ENCODE measurements at regions not wholly inside any gene's neighbourhood (a gene's known extent, or its start where the extent isn't known, plus 50 kb on each side); places are given as distances from the start of the nearest gene placed in this dataset.

- Histone ChIP-seq H2AFZ (ENCODE audit: low read depth, low read length) (no peak overlapping the region), H3K27me3 (ENCODE audit: insufficient read depth, low read length) (no peaks in the 10 kb centered on the region), H3K4me3 (ENCODE audit: low read length) (no peak overlapping the region), H3K9me3 (ENCODE audit: low read length) (no peaks in the 10 kb centered on the region), H3K36me3 (ENCODE audit: insufficient read depth, low read length) (no peaks in the 10 kb centered on the region), H3K4me1 (ENCODE audit: insufficient read depth, low read length) (no peaks in the 10 kb centered on the region)
Observed at GRCh38 chr1:105874621-105875020, 1181.9 kb upstream of the PRMT6 start.

DNA sequence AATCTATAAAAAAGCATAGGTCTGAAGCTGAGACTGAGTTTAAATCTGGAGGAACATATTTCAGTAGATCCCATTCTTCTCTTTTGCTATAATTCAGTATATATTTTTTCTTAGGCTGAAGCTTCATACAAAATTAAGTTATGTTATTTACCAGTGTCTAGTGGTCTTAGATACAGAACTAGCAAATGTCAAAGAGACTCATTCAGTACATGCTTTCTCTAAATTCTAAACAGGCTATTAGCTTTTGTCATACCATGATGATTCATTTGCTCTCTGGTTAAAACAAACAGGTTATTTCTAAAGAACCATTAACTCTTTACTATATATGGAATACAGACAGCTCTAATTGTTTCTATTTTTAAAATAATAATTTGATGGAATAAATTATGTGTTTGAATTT lies 1170.2 kb upstream of the PRMT6 start:
- Histone ChIP-seq H3K4me1 (ENCODE audit: insufficient read depth, low read length) (no peaks in the 10 kb centered on the region), H2AFZ (ENCODE audit: low read depth, low read length) (no peak overlapping the region), H3K4me3 (ENCODE audit: low read length) (no peak overlapping the region), H3K36me3 (ENCODE audit: insufficient read depth, low read length) (no peaks in the 10 kb centered on the region), H3K27me3 (ENCODE audit: insufficient read depth, low read length) (no peaks in the 10 kb centered on the region), H3K9me3 (ENCODE audit: low read length) (no peaks in the 10 kb centered on the region)

DNA sequence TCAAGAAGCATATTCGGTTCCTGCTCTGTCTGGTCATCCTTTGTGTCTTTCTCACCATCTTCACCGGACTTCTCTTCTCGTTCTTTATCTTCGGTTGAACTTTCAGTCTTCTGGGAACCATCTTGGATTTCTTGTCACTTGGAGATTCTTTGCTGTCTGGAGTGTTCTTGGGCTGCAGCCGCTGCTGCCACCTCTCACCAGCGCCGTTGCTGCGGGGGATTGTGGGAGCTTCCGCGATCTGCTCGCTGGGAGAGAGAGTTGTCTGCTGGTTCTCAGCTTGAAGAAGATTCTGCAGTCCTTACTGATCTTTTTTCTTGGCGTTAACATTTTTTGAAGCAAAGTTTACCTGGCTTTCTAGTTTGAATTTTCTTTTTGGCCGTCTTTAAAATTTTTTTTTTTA lies 1165.2 kb upstream of the PRMT6 start:
- no peak overlapping the region for H3K4me3 ChIP-seq (ENCODE audit: low read length)
- no peaks in the 10 kb centered on the region for H3K27me3 ChIP-seq (ENCODE audit: insufficient read depth, low read length)
- no peaks in the 10 kb centered on the region for H3K36me3 ChIP-seq (ENCODE audit: insufficient read depth, low read length)
- no peak overlapping the region for H2AFZ ChIP-seq (ENCODE audit: low read depth, low read length)
- no peaks in the 10 kb centered on the region for H3K9me3 ChIP-seq (ENCODE audit: low read length)
- H3K4me1 ChIP-seq (ENCODE audit: insufficient read depth, low read length): no peaks in the 10 kb centered on the region

DNA sequence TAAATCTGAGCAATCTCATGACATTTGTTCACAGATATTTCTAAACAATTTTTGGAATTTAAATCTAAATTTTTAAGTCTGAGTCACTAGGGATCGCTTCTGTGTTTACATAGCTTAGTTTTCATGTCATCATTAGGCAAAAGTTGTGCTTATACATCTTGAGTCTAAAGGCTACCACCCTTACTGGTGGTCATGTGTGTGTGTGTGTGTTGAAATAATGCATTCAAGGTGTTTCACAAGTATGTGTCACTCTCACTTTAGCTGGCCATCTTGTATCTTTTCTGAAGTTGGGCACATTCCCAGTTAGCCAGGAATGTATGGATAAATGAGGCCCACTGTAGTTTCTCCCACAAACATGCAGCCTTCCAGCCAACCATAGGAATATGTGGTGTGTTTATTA lies 1162.5 kb upstream of the PRMT6 start:
- H2AFZ ChIP-seq (ENCODE audit: low read depth, low read length): no peak overlapping the region
- H3K27me3 ChIP-seq (ENCODE audit: insufficient read depth, low read length): no peaks in the 10 kb centered on the region
- no peak overlapping the region for H3K4me3 ChIP-seq (ENCODE audit: low read length)
- no peaks in the 10 kb centered on the region for H3K36me3 ChIP-seq (ENCODE audit: insufficient read depth, low read length)
- H3K9me3 ChIP-seq (ENCODE audit: low read length): no peaks in the 10 kb centered on the region
- no peaks in the 10 kb centered on the region for H3K4me1 ChIP-seq (ENCODE audit: insufficient read depth, low read length)

DNA sequence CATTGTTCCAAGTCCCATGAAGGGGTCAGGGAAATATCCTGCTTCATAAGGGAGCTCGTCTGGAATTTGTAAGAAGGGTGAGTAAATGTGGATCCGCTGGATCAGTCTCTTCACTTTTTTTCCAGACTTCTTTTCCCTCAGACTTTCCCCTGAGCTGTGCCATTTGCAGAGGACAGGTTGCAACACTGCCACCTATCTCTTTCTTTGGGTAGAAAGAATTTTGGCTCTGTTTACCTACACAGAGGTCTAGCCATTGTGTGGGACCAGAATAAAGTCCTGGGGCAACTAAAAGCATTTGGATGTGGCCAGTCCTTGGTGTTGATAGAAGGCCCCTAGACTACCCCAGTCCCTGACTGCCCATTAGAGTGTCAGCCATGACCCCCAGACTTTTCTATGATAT lies 1146.7 kb upstream of the PRMT6 start:
- no peaks in the 10 kb centered on the region for H3K9me3 ChIP-seq (ENCODE audit: low read length)
- H2AFZ ChIP-seq (ENCODE audit: low read depth, low read length): no peak overlapping the region
- H3K4me3 ChIP-seq (ENCODE audit: low read length): no peak overlapping the region
- no peaks in the 10 kb centered on the region for H3K36me3 ChIP-seq (ENCODE audit: insufficient read depth, low read length)
- H3K4me1 ChIP-seq (ENCODE audit: insufficient read depth, low read length): no peaks in the 10 kb centered on the region
- H3K27me3 ChIP-seq (ENCODE audit: insufficient read depth, low read length): no peaks in the 10 kb centered on the region

- Histone ChIP-seq H3K4me1 (ENCODE audit: insufficient read depth, low read length) (no peaks in the 10 kb centered on the region), H3K9me3 (ENCODE audit: low read length) (no peaks in the 10 kb centered on the region), H3K4me3 (ENCODE audit: low read length) (no peak overlapping the region), H3K36me3 (ENCODE audit: insufficient read depth, low read length) (no peaks in the 10 kb centered on the region), H2AFZ (ENCODE audit: low read depth, low read length) (no peak overlapping the region), H3K27me3 (ENCODE audit: insufficient read depth, low read length) (no peaks in the 10 kb centered on the region)
Observed at GRCh38 chr1:105914403-105914802, 1142.1 kb upstream of the PRMT6 start.

DNA sequence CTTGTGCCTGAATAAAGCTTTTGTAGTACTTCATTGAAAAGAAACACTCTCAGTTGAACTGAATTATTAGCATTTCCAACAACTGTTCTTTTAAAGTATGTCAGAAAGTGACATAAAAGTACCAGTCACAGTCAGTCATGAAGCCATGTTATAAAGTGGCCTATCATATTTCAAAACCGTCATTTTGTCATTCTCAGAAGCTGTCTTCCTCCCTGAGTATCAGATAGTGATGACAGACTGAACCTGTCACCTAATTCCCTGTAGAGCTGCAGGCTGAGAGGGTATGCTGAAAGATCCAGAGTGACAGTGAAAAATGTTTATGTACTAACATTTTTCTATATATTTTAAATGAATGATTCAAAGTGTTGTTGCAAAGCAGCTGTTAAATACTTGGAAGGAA lies 1121.7 kb upstream of the PRMT6 start:
- Histone ChIP-seq H3K4me1 (ENCODE audit: insufficient read depth, low read length) (no peaks in the 10 kb centered on the region), H3K36me3 (ENCODE audit: insufficient read depth, low read length) (no peaks in the 10 kb centered on the region), H3K4me3 (ENCODE audit: low read length) (no peak overlapping the region), H2AFZ (ENCODE audit: low read depth, low read length) (no peak overlapping the region), H3K27me3 (ENCODE audit: insufficient read depth, low read length) (no peaks in the 10 kb centered on the region), H3K9me3 (ENCODE audit: low read length) (no peaks in the 10 kb centered on the region)

DNA sequence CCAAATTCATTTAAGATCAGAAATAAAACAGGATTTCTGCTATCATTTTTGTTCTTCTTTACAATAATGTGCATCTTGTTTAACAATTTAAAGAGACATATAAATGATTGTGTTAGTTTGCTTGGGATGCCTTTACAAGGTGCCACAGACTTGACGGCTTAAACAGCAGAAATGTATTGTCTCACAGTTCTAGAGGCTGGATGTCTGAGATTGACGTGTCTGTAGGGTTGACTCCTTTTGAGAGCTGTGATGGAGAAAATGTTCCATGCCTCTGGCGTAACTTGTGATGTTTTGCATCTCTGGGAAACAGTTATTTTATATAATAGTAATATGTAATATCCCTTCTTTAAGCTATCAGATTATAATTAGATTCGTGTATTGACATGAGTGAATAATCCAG lies 1091.6 kb upstream of the PRMT6 start:
- Histone ChIP-seq H3K4me3 (ENCODE audit: low read length) (no peak overlapping the region), H3K36me3 (ENCODE audit: insufficient read depth, low read length) (no peaks in the 10 kb centered on the region), H3K4me1 (ENCODE audit: insufficient read depth, low read length) (no peaks in the 10 kb centered on the region), H3K9me3 (ENCODE audit: low read length) (no peaks in the 10 kb centered on the region), H3K27me3 (ENCODE audit: insufficient read depth, low read length) (no peaks in the 10 kb centered on the region), H2AFZ (ENCODE audit: low read depth, low read length) (no peak overlapping the region)

DNA sequence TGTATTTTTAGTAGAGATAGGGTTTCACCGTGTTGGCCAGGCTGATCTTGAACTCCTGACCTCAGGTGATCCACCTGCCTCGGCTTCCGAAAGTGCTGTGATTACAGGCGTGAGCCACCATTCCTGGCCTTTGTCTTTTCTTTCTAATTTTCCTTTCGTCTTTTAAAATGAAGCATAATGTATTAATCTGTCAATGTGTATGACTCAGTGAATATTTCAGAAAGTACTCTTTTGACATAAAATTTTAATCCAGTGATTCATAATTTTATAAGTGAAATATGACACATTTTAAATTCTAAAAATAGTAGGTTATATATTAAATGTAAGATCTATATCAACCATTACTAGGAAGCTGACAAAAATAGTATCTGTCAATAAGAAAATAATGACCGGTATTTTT lies 1059.0 kb upstream of the PRMT6 start:
- Histone ChIP-seq H3K4me1 (ENCODE audit: insufficient read depth, low read length) (no peaks in the 10 kb centered on the region), H3K27me3 (ENCODE audit: insufficient read depth, low read length) (no peaks in the 10 kb centered on the region), H2AFZ (ENCODE audit: low read depth, low read length) (no peak overlapping the region), H3K36me3 (ENCODE audit: insufficient read depth, low read length) (no peaks in the 10 kb centered on the region), H3K9me3 (ENCODE audit: low read length) (no peaks in the 10 kb centered on the region), H3K4me3 (ENCODE audit: low read length) (no peak overlapping the region)

DNA sequence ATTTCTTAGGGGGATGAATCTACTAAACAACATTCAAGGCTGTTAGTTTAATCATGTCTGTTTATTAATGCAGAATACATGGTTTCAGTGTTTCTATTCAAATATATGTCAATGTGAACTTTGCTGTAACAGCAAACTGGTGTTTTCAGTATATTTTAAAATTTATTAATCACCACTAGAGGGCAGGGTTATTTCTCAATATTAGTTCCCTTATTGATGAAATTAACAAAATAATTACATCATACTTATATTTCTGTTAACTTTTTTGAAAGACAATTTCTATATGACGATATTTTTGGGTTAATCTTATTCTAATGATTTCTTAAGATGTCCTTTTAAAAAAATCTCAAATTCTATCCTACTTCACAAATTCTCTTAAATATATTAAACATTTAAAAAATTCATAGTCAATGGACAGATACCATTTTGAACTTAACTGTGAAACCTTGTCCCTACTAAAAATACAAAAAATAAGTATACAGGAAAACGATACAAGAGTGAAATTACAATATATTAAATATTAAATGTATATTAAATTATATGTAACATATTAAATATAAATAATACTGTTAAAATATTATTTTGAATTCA lies 1034.1 kb upstream of the PRMT6 start:
- Histone ChIP-seq H3K4me3 (ENCODE audit: low read length) (no peak overlapping the region), H3K27me3 (ENCODE audit: insufficient read depth, low read length) (no peaks in the 10 kb centered on the region), H2AFZ (ENCODE audit: low read depth, low read length) (no peak overlapping the region), H3K4me1 (ENCODE audit: insufficient read depth, low read length) (no peaks in the 10 kb centered on the region), H3K9me3 (ENCODE audit: low read length) (no peaks in the 10 kb centered on the region), H3K36me3 (ENCODE audit: insufficient read depth, low read length) (no peaks in the 10 kb centered on the region)

- Histone ChIP-seq H3K9me3 (ENCODE audit: low read length) (no peaks in the 10 kb centered on the region), H3K4me1 (ENCODE audit: insufficient read depth, low read length) (no peaks in the 10 kb centered on the region), H3K4me3 (ENCODE audit: low read length) (no peak overlapping the region), H3K27me3 (ENCODE audit: insufficient read depth, low read length) (no peaks in the 10 kb centered on the region), H2AFZ (ENCODE audit: low read depth, low read length) (no peak overlapping the region), H3K36me3 (ENCODE audit: insufficient read depth, low read length) (no peaks in the 10 kb centered on the region)
Observed at GRCh38 chr1:106027871-106028270, 1028.6 kb upstream of the PRMT6 start.

DNA sequence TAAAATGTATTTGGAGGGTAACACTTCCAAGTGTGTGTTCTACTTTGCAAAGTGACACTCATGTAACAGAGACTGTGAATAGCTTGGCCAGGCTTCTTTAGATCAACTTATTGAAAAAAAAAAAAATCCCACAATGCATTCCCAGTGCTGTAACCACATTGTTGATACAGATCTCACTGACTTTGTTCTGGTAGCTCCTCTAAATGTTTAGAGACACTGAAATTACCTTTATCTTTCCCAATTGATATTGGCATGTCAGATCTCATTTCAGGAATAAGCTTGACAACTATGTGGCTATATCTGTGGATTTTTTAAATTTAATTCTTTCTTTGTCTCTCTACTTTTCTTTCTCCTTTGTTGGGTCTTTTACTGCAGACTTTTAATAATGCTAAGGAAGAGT lies 1018.9 kb upstream of the PRMT6 start:
- H3K9me3 ChIP-seq (ENCODE audit: low read length): peaks cover 4% of the 10 kb centered on the region
- H3K4me3 ChIP-seq (ENCODE audit: low read length): no peak overlapping the region
- H3K27me3 ChIP-seq (ENCODE audit: insufficient read depth, low read length): no peaks in the 10 kb centered on the region
- H3K4me1 ChIP-seq (ENCODE audit: insufficient read depth, low read length): no peaks in the 10 kb centered on the region
- no peaks in the 10 kb centered on the region for H3K36me3 ChIP-seq (ENCODE audit: insufficient read depth, low read length)
- H2AFZ ChIP-seq (ENCODE audit: low read depth, low read length): no peak overlapping the region

- H3K36me3 ChIP-seq (ENCODE audit: insufficient read depth, low read length): no peaks in the 10 kb centered on the region
- H3K4me1 ChIP-seq (ENCODE audit: insufficient read depth, low read length): no peaks in the 10 kb centered on the region
- H3K27me3 ChIP-seq (ENCODE audit: insufficient read depth, low read length): no peaks in the 10 kb centered on the region
- H3K9me3 ChIP-seq (ENCODE audit: low read length): peaks cover 4% of the 10 kb centered on the region
- no peak overlapping the region for H2AFZ ChIP-seq (ENCODE audit: low read depth, low read length)
- no peak overlapping the region for H3K4me3 ChIP-seq (ENCODE audit: low read length)
Observed at GRCh38 chr1:106038260-106038659, 1018.2 kb upstream of the PRMT6 start.

- no peaks in the 10 kb centered on the region for H3K9me3 ChIP-seq (ENCODE audit: low read length)
- no peaks in the 10 kb centered on the region for H3K27me3 ChIP-seq (ENCODE audit: insufficient read depth, low read length)
- H3K4me3 ChIP-seq (ENCODE audit: low read length): no peak overlapping the region
- H3K4me1 ChIP-seq (ENCODE audit: insufficient read depth, low read length): no peaks in the 10 kb centered on the region
- H2AFZ ChIP-seq (ENCODE audit: low read depth, low read length): no peak overlapping the region
- no peaks in the 10 kb centered on the region for H3K36me3 ChIP-seq (ENCODE audit: insufficient read depth, low read length)
Observed at GRCh38 chr1:106043971-106044370, 1012.5 kb upstream of the PRMT6 start.
